Ectodermal cell (in vitro differentiated cells): ENCODE measurements at regions not wholly inside any gene's neighbourhood (a gene's known extent, or its start where the extent isn't known, plus 50 kb on each side); places are given as distances from the start of the nearest gene placed in this dataset.

Source experiments
- H3K27ac ChIP-seq: 2 replicates; pipeline ENCODE4 v1.7.0; 2013; ENCODE audit warnings: mild to moderate bottlenecking, low read depth, low read length; ENCODE audit not compliant: insufficient read depth, poor library complexity, severe bottlenecking
- H3K27me3 ChIP-seq: 2 replicates; pipeline ENCODE4 v1.7.0; 2013; ENCODE audit warnings: mild to moderate bottlenecking, low read length; ENCODE audit not compliant: insufficient read depth, control insufficient read depth, poor library complexity, severe bottlenecking
- H3K36me3 ChIP-seq: one replicate; pipeline ENCODE4 v1.7.0; 2013; ENCODE audit warnings: low read length; ENCODE audit not compliant: control insufficient read depth, insufficient read depth
- H3K4me1 ChIP-seq: one replicate; pipeline ENCODE4 v1.7.0; 2013; ENCODE audit warnings: low read length; ENCODE audit not compliant: control insufficient read depth, insufficient read depth
- H3K4me3 ChIP-seq: 2 replicates; pipeline ENCODE4 v1.7.0; 2013; ENCODE audit warnings: low read depth, low read length, control low read depth; ENCODE audit not compliant: insufficient read depth
- H3K9me3 ChIP-seq: 2 replicates; pipeline ENCODE4 v1.7.0; 2013; ENCODE audit warnings: mild to moderate bottlenecking, low read length, moderate library complexity; ENCODE audit not compliant: control insufficient read depth
- WGBS, 2 experiments: methylation state at CpG; one replicate each; pipeline ENCODE4 v1.1.7; 2013; ENCODE audit warnings: missing lambda C conversion rate in 2 of 2; 5-methylcytosine and 5-hydroxymethylcytosine counted together

GRCh38 chr5:113922343-113922742 lies 408.8 kb downstream of the YTHDC2 start:
- H3K27me3 ChIP-seq, result no peaks in the 10 kb centered on the region
- no peaks in the 10 kb centered on the region for H3K36me3 ChIP-seq
- no peak overlapping the region for H3K4me3 ChIP-seq
- H3K27ac ChIP-seq, result no peak overlapping the region
- no peaks in the 10 kb centered on the region for H3K9me3 ChIP-seq
- 92 to 96% methylated on average over 3 of the region's 3 CpGs for WGBS, 2 experiments
- H3K4me1 ChIP-seq, result peaks cover 7% of the 10 kb centered on the region

GRCh38 chr5:113935453-113935852 lies 422.0 kb downstream of the YTHDC2 start:
- Histone ChIP-seq H3K4me1 (peaks cover 4% of the 10 kb centered on the region), H3K4me3 (no peak overlapping the region), H3K27ac (no peak overlapping the region), H3K27me3 (no peaks in the 10 kb centered on the region), H3K9me3 (no peaks in the 10 kb centered on the region), H3K36me3 (no peaks in the 10 kb centered on the region)
- WGBS, 2 experiments, result 94 to 95% methylated on average over 5 to 7 of the region's 7 CpGs

DNA sequence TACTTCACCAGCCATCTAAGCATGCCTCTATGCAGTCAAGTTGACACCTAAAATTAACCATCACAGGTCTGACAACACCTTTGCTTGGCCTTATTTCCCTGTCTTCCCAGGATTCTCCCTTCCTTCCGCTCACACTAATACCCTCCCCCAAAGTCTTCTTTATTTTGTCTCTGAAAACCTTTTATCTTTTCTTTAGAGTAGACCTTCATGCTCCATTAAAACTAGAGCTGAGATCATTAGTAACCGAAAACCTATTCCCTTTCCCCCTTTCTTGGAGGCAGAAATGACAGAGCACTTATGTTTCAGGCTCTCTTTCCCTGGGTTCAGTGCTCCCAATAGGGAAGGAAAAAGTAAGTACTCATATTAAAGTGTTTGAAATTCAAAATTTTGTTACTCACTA lies 423.8 kb downstream of the YTHDC2 start:
- WGBS, 2 experiments, result 41 to 50% methylated on average over 2 of the region's 2 CpGs
- Histone ChIP-seq H3K27ac (no peak overlapping the region), H3K9me3 (no peaks in the 10 kb centered on the region), H3K27me3 (no peaks in the 10 kb centered on the region), H3K4me3 (no peak overlapping the region), H3K4me1 (peaks cover 7% of the 10 kb centered on the region), H3K36me3 (no peaks in the 10 kb centered on the region)

GRCh38 chr5:113939988-113940387 lies 421.9 kb upstream of the KCNN2 start:
- Histone ChIP-seq H3K27ac (no peak overlapping the region), H3K4me1 (peaks cover 7% of the 10 kb centered on the region), H3K4me3 (no peak overlapping the region), H3K36me3 (no peaks in the 10 kb centered on the region), H3K27me3 (no peaks in the 10 kb centered on the region), H3K9me3 (no peaks in the 10 kb centered on the region)
- WGBS, 2 experiments, result 79 to 81% methylated on average over 3 of the region's 3 CpGs

DNA sequence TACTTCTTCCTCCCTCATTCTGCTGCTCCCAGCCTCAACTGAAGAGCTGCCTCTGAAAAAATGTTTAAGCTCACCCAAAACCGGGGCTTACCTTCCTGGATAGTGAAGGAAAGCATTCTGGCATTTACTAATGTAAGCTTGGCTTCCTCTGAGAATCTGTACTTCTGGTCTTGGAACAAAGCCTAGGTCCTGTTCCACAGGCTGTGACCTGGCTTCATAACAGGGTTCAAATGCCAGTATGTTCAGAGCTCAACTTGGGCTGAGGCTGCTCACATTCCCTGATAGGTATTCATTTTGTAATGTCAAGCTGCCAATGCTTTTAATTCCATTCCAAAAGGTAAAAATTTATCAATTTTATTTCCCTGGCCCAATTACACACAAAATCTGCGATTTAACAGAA lies 411.7 kb upstream of the KCNN2 start:
- WGBS, 2 experiments, result 91 to 96% methylated on average over 2 of the region's 2 CpGs
- H3K36me3 ChIP-seq, result no peaks in the 10 kb centered on the region
- no peak overlapping the region for H3K4me3 ChIP-seq
- H3K9me3 ChIP-seq, result no peaks in the 10 kb centered on the region
- H3K27me3 ChIP-seq, result no peaks in the 10 kb centered on the region
- H3K4me1 ChIP-seq, result no peaks in the 10 kb centered on the region
- H3K27ac ChIP-seq, result no peak overlapping the region

DNA sequence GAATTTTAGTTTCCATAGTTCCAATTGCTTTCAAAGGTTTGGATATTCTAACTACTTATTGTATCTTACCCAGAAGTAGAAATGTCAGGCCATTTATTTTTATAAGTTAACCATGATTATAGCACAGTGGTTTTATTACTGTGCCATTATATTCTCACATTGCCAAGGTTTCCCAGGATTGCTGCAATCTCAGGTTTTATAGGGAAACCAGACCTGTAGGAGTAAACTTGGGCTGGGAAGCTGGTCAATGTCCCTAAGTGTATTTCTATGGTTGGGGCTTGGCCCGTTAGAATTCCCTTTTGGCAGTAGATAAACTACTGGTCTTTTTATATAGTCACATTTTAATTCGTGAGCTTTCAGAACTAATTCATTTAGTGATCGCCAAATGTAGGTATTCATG lies 396.6 kb upstream of the KCNN2 start:
- no peak overlapping the region for H3K4me3 ChIP-seq
- 90 to 95% methylated on average over 3 of the region's 3 CpGs for WGBS, 2 experiments

DNA sequence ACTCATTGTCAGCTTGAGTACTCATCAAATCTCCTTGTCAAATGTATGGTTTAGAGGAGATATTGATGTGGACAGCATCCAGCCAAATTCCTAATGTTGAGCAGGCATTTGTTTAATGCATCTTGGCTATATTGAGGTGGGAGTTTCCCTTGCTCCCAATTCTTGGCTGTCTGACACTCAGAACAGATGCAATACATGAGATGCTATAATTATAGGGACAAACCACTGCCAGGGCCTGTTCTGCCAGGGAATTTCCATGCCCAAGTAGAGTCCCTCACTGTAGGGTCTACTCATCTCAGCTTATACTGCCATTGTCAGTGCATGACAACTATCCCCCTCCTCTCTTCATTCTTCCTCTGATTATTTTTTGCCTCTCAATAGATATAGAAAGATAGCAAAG lies 392.0 kb upstream of the KCNN2 start:
- H3K4me3 ChIP-seq, result no peak overlapping the region
- no peak overlapping the region for H3K27ac ChIP-seq
- no peaks in the 10 kb centered on the region for H3K36me3 ChIP-seq
- no peaks in the 10 kb centered on the region for H3K4me1 ChIP-seq
- no peaks in the 10 kb centered on the region for H3K27me3 ChIP-seq
- H3K9me3 ChIP-seq, result no peaks in the 10 kb centered on the region

More for the DNA sequence above, 396.6 kb upstream of the KCNN2 start:
- Histone ChIP-seq H3K36me3 (no peaks in the 10 kb centered on the region), H3K27ac (no peak overlapping the region), H3K9me3 (no peaks in the 10 kb centered on the region), H3K4me1 (no peaks in the 10 kb centered on the region), H3K27me3 (no peaks in the 10 kb centered on the region)

GRCh38 chr5:113971454-113971853 lies 390.4 kb upstream of the KCNN2 start:
- no peaks in the 10 kb centered on the region for H3K4me1 ChIP-seq
- H3K27me3 ChIP-seq, result no peaks in the 10 kb centered on the region
- H3K36me3 ChIP-seq, result no peaks in the 10 kb centered on the region
- 67 to 93% methylated on average over 1 of the region's 1 CpG for WGBS, 2 experiments
- H3K4me3 ChIP-seq, result no peak overlapping the region
- no peak overlapping the region for H3K27ac ChIP-seq
- no peaks in the 10 kb centered on the region for H3K9me3 ChIP-seq

DNA sequence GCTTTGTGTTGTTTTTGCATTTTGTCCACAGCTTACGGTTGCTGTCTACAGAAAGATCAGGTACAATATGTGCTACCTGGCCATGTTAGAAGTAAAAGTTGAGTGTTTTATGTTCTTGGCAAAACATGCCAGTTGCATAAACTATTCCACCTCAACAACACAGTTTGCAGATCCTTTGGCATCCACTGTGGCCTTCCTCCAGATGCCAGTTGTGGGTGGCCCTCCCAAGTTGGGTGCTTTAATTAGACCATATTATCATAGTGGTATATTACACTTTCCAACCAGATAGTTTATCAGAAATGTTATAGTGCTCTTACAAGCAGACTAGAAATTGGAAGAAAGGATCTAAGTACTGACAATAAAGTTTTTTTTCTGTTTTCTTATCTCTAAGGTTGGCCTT lies 386.9 kb upstream of the KCNN2 start:
- Histone ChIP-seq H3K27me3 (no peaks in the 10 kb centered on the region), H3K4me3 (no peak overlapping the region), H3K9me3 (no peaks in the 10 kb centered on the region), H3K27ac (no peak overlapping the region), H3K4me1 (no peaks in the 10 kb centered on the region), H3K36me3 (no peaks in the 10 kb centered on the region)
- 87 to 90% methylated on average over 1 of the region's 1 CpG for WGBS, 2 experiments

DNA sequence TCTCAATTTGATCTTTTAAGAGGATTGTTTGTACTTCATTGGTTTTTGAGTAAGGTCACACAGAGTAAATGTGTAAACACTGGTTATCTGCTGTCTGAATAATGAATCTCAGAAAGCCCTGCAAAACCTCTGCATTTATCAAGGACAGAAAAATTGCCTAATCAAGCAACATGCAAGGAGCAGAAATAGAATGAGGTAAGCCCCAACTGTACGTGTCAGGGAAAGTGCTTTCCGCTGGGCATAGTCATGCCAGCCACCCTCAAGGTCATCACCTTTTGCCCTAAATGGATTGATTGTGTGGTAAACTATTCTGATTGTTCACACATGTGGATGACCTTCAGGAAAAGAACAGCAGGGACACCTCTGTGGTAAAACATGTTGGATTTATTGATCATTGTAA lies 376.9 kb upstream of the KCNN2 start:
- WGBS, 2 experiments, result 77 to 89% methylated on average over 2 of the region's 2 CpGs
- H3K4me3 ChIP-seq, result no peak overlapping the region
- no peaks in the 10 kb centered on the region for H3K4me1 ChIP-seq
- H3K27ac ChIP-seq, result no peak overlapping the region
- H3K27me3 ChIP-seq, result no peaks in the 10 kb centered on the region
- H3K9me3 ChIP-seq, result no peaks in the 10 kb centered on the region
- no peaks in the 10 kb centered on the region for H3K36me3 ChIP-seq

- Histone ChIP-seq H3K27ac (no peak overlapping the region), H3K9me3 (no peaks in the 10 kb centered on the region), H3K36me3 (no peaks in the 10 kb centered on the region), H3K27me3 (no peaks in the 10 kb centered on the region), H3K4me3 (no peak overlapping the region), H3K4me1 (no peaks in the 10 kb centered on the region)
- WGBS, 2 experiments, result 93 to 96% methylated on average over 4 of the region's 4 CpGs
Observed at GRCh38 chr5:113985505-113985904, 376.4 kb upstream of the KCNN2 start.
